GM13976 (cell line): ENCODE measurements at regions not wholly inside any gene's neighbourhood (a gene's known extent, or its start where the extent isn't known, plus 50 kb on each side); places are given as distances from the start of the nearest gene placed in this dataset.

Experiments used
- DNase-seq: peaks from one replicate; pipeline ENCODE4 v3.0.0; 2012; ENCODE audit warnings: low spot score
- in situ Hi-C: fragments of 300-500 bp; cut with MboI; formaldehyde crosslinking; loops from one replicate; pipeline ENCODE4 v1.12.0; 2022; ENCODE audit warnings: low sequenced_read_pairs, mixed read lengths, inconsistent platforms; ENCODE audit not compliant: unreplicated experiment
- TF ChIP-seq, protein P1 (sequence below): IDR thresholded peaks from 2 replicates; pipeline ENCODE4 v1.5.1; 2012; ENCODE audit warnings: borderline replicate concordance, mild to moderate bottlenecking; ENCODE audit not compliant: insufficient read depth; ENCODE audit errors: extremely low read depth, missing control alignments, control extremely low read depth

DNA sequence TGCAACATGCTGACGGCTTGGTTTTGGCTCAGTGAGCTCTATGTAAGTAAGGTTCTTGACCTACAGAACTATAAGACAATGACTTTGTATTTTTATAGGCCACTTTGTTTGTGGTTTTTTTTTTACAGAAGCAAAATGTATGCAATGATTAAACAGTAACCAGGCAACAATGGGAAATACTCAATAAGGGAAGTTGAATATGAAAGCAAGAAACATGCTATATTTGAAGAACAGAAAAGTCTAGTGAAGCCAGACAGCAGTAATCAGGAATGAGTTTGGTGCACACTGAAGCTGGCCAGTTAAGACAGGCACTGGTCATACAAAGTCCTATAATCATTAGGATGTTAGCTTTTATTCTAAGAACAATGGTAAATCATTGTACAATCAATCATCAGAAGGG, 1926.8 kb downstream of the NCAM2 start:
- TF ChIP-seq, protein P1, sequence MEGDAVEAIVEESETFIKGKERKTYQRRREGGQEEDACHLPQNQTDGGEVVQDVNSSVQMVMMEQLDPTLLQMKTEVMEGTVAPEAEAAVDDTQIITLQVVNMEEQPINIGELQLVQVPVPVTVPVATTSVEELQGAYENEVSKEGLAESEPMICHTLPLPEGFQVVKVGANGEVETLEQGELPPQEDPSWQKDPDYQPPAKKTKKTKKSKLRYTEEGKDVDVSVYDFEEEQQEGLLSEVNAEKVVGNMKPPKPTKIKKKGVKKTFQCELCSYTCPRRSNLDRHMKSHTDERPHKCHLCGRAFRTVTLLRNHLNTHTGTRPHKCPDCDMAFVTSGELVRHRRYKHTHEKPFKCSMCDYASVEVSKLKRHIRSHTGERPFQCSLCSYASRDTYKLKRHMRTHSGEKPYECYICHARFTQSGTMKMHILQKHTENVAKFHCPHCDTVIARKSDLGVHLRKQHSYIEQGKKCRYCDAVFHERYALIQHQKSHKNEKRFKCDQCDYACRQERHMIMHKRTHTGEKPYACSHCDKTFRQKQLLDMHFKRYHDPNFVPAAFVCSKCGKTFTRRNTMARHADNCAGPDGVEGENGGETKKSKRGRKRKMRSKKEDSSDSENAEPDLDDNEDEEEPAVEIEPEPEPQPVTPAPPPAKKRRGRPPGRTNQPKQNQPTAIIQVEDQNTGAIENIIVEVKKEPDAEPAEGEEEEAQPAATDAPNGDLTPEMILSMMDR, result no peak
- in situ Hi-C loops, result no loop called here
- no peak for DNase-seq

- in situ Hi-C loops, result no loop called here
- TF ChIP-seq, protein P1, result no peak
- no peak for DNase-seq
Observed at GRCh38 chr21:22927469-22927868, 1929.3 kb downstream of the NCAM2 start.

- in situ Hi-C loops, result no loop called here
- TF ChIP-seq, protein P1, result no peak
- no peak for DNase-seq
Observed at GRCh38 chr21:22941779-22942490, 1943.7 kb downstream of the NCAM2 start.

GRCh38 chr21:22955559-22955958, 1957.3 kb downstream of the NCAM2 start:
- in situ Hi-C loops, result no loop called here
- no peak for DNase-seq
- TF ChIP-seq, protein P1, result no peak

- in situ Hi-C loops, result no loop called here
- TF ChIP-seq, protein P1, result no peak
- DNase-seq, result no peak
Observed at GRCh38 chr21:22961258-22961657, 1963.0 kb downstream of the NCAM2 start.

GRCh38 chr21:22965455-22966135, 1967.4 kb downstream of the NCAM2 start:
- in situ Hi-C loops, result no loop called here
- DNase-seq, result no peak
- TF ChIP-seq, protein P1, result no peak
